HepG2 (cell line): ENCODE measurements at regions not wholly inside any gene's neighbourhood (a gene's known extent, or its start where the extent isn't known, plus 50 kb on each side); places are given as distances from the start of the nearest gene placed in this dataset.

Experiments
- ATF7-NPFF ChIP-seq: sonication (generic); formaldehyde crosslinking; IDR thresholded peaks from 2 replicates; pipeline ENCODE4 v1.8.1; 2023; ENCODE audit warnings: mild to moderate bottlenecking, low read depth, missing genetic modification reagents, moderate library complexity
- BCL6 ChIP-seq: IDR thresholded peaks from 2 replicates; pipeline ENCODE4 v1.6.1; 2016; ENCODE audit warnings: missing genetic modification reagents, missing compliant biosample characterization
- CEBPG ChIP-seq: IDR thresholded peaks from 2 replicates; pipeline ENCODE4 v1.6.1; 2016
- CREM ChIP-seq, 2 experiments: sonication (generic) in 1 of 2; formaldehyde crosslinking in 1 of 2; IDR thresholded peaks; 2 replicates each; pipeline versions ENCODE4 v1.4.0 to v1.6.1; 2016 to 2020; ENCODE audit warnings: antibody characterized with exemption in 1 of 2, mild to moderate bottlenecking in 1 of 2, missing genetic modification reagents in 1 of 2
- DPF2 ChIP-seq: sonication (generic); formaldehyde crosslinking; IDR thresholded peaks from 2 replicates; pipeline ENCODE4 v1.4.0; 2020; ENCODE audit warnings: mild to moderate bottlenecking, low read depth, missing genetic modification reagents, borderline replicate concordance
- FOXA1 ChIP-seq, 2 experiments: fragments of 450-650 bp in 1 of 2; sonication (generic) in 1 of 2; formaldehyde crosslinking in 1 of 2; IDR thresholded peaks; 2 replicates each; pipeline versions ENCODE4 v1.4.0 to v1.6.1; 2016 to 2020; ENCODE audit warnings: missing genetic modification reagents in 1 of 2
- GLI4 ChIP-seq: sonication (generic); formaldehyde crosslinking; IDR thresholded peaks from 2 replicates; pipeline ENCODE4 v1.5.1; 2020; ENCODE audit warnings: missing genetic modification reagents, mild to moderate bottlenecking, moderate library complexity, borderline replicate concordance
- KLF13 ChIP-seq: sonication (generic); formaldehyde crosslinking; IDR thresholded peaks from 2 replicates; pipeline ENCODE4 v1.4.0; 2020; ENCODE audit warnings: mild to moderate bottlenecking, missing genetic modification reagents
- MED1 ChIP-seq: sonication (generic); formaldehyde crosslinking; IDR thresholded peaks from 2 replicates; pipeline ENCODE4 v1.4.0; 2020; ENCODE audit warnings: missing genetic modification reagents
- NCOA1 ChIP-seq: sonication (generic); formaldehyde crosslinking; IDR thresholded peaks from 2 replicates; pipeline ENCODE4 v1.9.0; 2021; ENCODE audit warnings: missing genetic modification reagents
- NRL ChIP-seq: sonication (generic); formaldehyde crosslinking; IDR thresholded peaks from 2 replicates; pipeline ENCODE4 v1.5.0; 2020; ENCODE audit warnings: missing genetic modification reagents, mild to moderate bottlenecking, moderate library complexity, borderline replicate concordance
- POLR2AphosphoS2 ChIP-seq: IDR thresholded peaks from 2 replicates; pipeline ENCODE4 v1.6.1; 2011; ENCODE audit warnings: low read depth, low read length, improper control_type of control experiment
- RARA ChIP-seq: IDR thresholded peaks from 2 replicates; pipeline ENCODE4 v1.6.1; 2016; ENCODE audit warnings: missing genetic modification reagents, missing compliant biosample characterization
- REPIN1 ChIP-seq: sonication (generic); formaldehyde crosslinking; IDR thresholded peaks from 2 replicates; pipeline ENCODE4 v1.8.0; 2022; ENCODE audit warnings: missing genetic modification reagents, low read depth, mild to moderate bottlenecking, borderline replicate concordance
- SMAD1 ChIP-seq: sonication (generic); formaldehyde crosslinking; IDR thresholded peaks from 2 replicates; pipeline ENCODE4 v1.4.0; 2020; ENCODE audit warnings: missing genetic modification reagents, low read depth, mild to moderate bottlenecking, borderline replicate concordance
- SOX5 ChIP-seq: IDR thresholded peaks from 2 replicates; pipeline ENCODE4 v1.6.1; 2016; ENCODE audit warnings: borderline replicate concordance
- TRIM24 ChIP-seq: sonication (generic); formaldehyde crosslinking; IDR thresholded peaks from 2 replicates; pipeline ENCODE4 v1.8.0; 2022; ENCODE audit warnings: mild to moderate bottlenecking, missing genetic modification reagents
- UBTF ChIP-seq: sonication (generic); formaldehyde crosslinking; IDR thresholded peaks from 2 replicates; pipeline ENCODE4 v1.4.0; 2020; ENCODE audit warnings: mild to moderate bottlenecking, missing genetic modification reagents
- ZBTB33 ChIP-seq: sonication (generic); formaldehyde crosslinking; IDR thresholded peaks from 2 replicates; pipeline ENCODE4 v1.4.0; 2020; ENCODE audit warnings: missing genetic modification reagents
- ZFP37 ChIP-seq: sonication (generic); formaldehyde crosslinking; IDR thresholded peaks from 2 replicates; pipeline ENCODE4 v1.4.0; 2020; ENCODE audit warnings: missing genetic modification reagents, borderline replicate concordance
- ZNF253 ChIP-seq: sonication (generic); formaldehyde crosslinking; IDR thresholded peaks from 2 replicates; pipeline ENCODE4 v1.8.0; 2022; ENCODE audit warnings: mild to moderate bottlenecking, missing genetic modification reagents, borderline replicate concordance
- ZNF34 ChIP-seq: sonication (generic); formaldehyde crosslinking; IDR thresholded peaks from 2 replicates; pipeline ENCODE4 v1.4.0; 2020; ENCODE audit warnings: mild to moderate bottlenecking, missing genetic modification reagents, borderline replicate concordance
- ZNF687 ChIP-seq: sonication (generic); formaldehyde crosslinking; IDR thresholded peaks from 2 replicates; pipeline ENCODE4 v1.5.1; 2020; ENCODE audit warnings: mild to moderate bottlenecking, missing genetic modification reagents, moderate library complexity

- TF ChIP-seq TRIM24 (CRISPR knock-in tag) (no peak), KLF13 (CRISPR knock-in tag) (no peak), ZFP37 (CRISPR knock-in tag) (no peak), ZNF34 (CRISPR knock-in tag) (no peak), UBTF (CRISPR knock-in tag) (no peak), ATF7-NPFF (CRISPR knock-in tag) (no peak), POLR2AphosphoS2 (no peak), ZBTB33 (no peak), SMAD1 (CRISPR knock-in tag) (no peak), RARA (CRISPR knock-in tag) (0 out of 2 replicates have a peak, but pooled peaks have one; percentile 6), NRL (CRISPR knock-in tag) (no peak), ZNF253 (CRISPR knock-in tag) (no peak), CREM (IDR thresholded peaks at IDR 0.05) (peak; percentile 48; the same call in 1 of the 2 replicates), CREM (CRISPR knock-in tag; IDR thresholded peaks at IDR 0.05) (no peak), FOXA1 (IDR thresholded peaks at IDR 0.05) (no peak), FOXA1 (CRISPR knock-in tag; IDR thresholded peaks at IDR 0.05) (0 out of 2 replicates have a peak, but pooled peaks have one; percentile 32), BCL6 (peak; percentile 26; the same call in 1 of the 2 replicates), NCOA1 (CRISPR knock-in tag) (no peak), REPIN1 (CRISPR knock-in tag) (peak; percentile 23; the same call in 1 of the 2 replicates), ZNF687 (CRISPR knock-in tag) (no peak), DPF2 (CRISPR knock-in tag) (no peak), MED1 (CRISPR knock-in tag) (peak; percentile 54), GLI4 (CRISPR knock-in tag) (no peak), SOX5 (peak; percentile 52; the same call in 1 of the 2 replicates), CEBPG (CRISPR knock-in tag) (0 out of 2 replicates have a peak, but pooled peaks have one; percentile 25)
Measured at GRCh38 chr15:24901409-24901808, 53.4 kb upstream of the SNRPN start (continued).
